Breast epithelium (tissue), 3 donors: ENCODE measurements at regions not wholly inside any gene's neighbourhood (a gene's known extent, or its start where the extent isn't known, plus 50 kb on each side); places are given as distances from the start of the nearest gene placed in this dataset.

Experiments
- CTCF ChIP-seq, 3 donors: fragments of 450-650 bp; IDR thresholded peaks; one replicate each; pipeline ENCODE4 v1.5.1; 2016 to 2017; ENCODE audit warnings: antibody characterized with exemption in 3 of 3, mild to moderate bottlenecking in 3 of 3, moderate library complexity in 3 of 3
- POLR2AphosphoS5 ChIP-seq, 3 donors: sonication (generic); formaldehyde crosslinking; IDR thresholded peaks; one replicate each; pipeline ENCODE4 v1.6.1; 2017; ENCODE audit warnings: antibody characterized with exemption in 3 of 3

DNA sequence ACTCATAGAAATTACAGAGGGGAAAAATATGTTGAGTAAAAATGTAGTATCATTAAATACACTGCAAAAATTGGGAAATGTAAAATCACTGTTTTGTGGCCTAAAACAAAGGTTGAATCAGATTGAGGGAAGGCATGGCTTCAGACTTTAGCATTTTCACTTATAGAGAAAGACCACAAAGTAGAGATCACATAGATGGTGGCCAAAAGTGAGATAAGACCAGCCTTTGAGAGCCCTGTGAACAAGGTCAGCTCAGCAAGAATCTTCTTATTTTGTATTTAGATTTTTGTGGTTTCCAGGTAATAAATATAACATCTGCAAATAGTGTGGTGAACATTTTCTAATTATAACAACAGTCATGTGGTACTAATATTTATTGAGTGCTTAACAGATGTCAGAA lies 544.8 kb upstream of the DPPA4 start:
- TF ChIP-seq CTCF (IDR thresholded peaks at IDR 0.05) (no peak), POLR2AphosphoS5 (IDR thresholded peaks at IDR 0.05) (no peak)
